ENCODE measurements at regions not wholly inside any gene's neighbourhood (a gene's known extent, or its start where the extent isn't known, plus 50 kb on each side); places are given as distances from the start of the nearest gene placed in this dataset.

- TF ChIP-seq CTCF (conservative IDR thresholded peaks at IDR 0.05; ENCODE audit: low read depth, low read length) (no peak), MXI1 (IDR thresholded peaks at IDR 0.05; ENCODE audit: borderline replicate concordance, low read depth, low read length) (no peak), SMC3 (IDR thresholded peaks at IDR 0.05; ENCODE audit: low read depth, low read length) (no peak), USF2 (IDR thresholded peaks at IDR 0.05; ENCODE audit: low read depth, low read length) (no peak), RCOR1 (IDR thresholded peaks at IDR 0.05; ENCODE audit: insufficient replicate concordance, low read length) (no peak), POLR2A (IDR thresholded peaks at IDR 0.05; ENCODE audit: low read depth, low read length) (no peak), CEBPB (IDR thresholded peaks at IDR 0.05; ENCODE audit: low read depth, low read length) (no peak), RAD21 (IDR thresholded peaks at IDR 0.05; ENCODE audit: low read length) (no peak), BHLHE40 (IDR thresholded peaks at IDR 0.05; ENCODE audit: low read depth, low read length) (no peak), ELK1 (IDR thresholded peaks at IDR 0.05; ENCODE audit: borderline replicate concordance, low read depth, low read length) (no peak), RFX5 (IDR thresholded peaks at IDR 0.05; ENCODE audit: low read depth, low read length) (no peak), MAFK (IDR thresholded peaks at IDR 0.05; ENCODE audit: low read depth, low read length) (no peak), MAZ (IDR thresholded peaks at IDR 0.05; ENCODE audit: borderline replicate concordance, low read depth, low read length) (no peak), FOS (IDR thresholded peaks at IDR 0.05; ENCODE audit: low read depth, low read length) (no peak)
Measured at GRCh38 chr1:171426645-171427044, 58.7 kb upstream of the PRRC2C start.

All from IMR-90 (cell line).